ENCODE measurements at regions not wholly inside any gene's neighbourhood (a gene's known extent, or its start where the extent isn't known, plus 50 kb on each side); places are given as distances from the start of the nearest gene placed in this dataset.

GRCh38 chr18:79579807-79580497, 99.7 kb upstream of the CTDP1 start:
- WGBS, 2 donors: 94% methylated on average over 21 of the region's 21 CpGs
- DNase-seq: no peak
- no peak for ATAC-seq
- no peak for TF ChIP-seq CTCF (IDR thresholded peaks at IDR 0.05)
- intact Hi-C loops (cut with DNase I): loop anchor here in 1 of 10 donors (10.0 kb wide), 1 partner anchor 65 kb away; no protein-coding TSS in a partner anchor
- no peak overlapping the region for H3K4me3 ChIP-seq
- peaks cover 0 to 3% (median 0%) of the 10 kb centered on the region in 11 donors for H3K9me3 ChIP-seq
- peaks cover 10 to 37% (median 20%) of the 10 kb centered on the region in 9 donors for H3K4me1 ChIP-seq
- H3K27ac ChIP-seq: no peak overlapping the region
- no peaks in the 10 kb centered on the region for H3K36me3 ChIP-seq
- peaks cover 0 to 4% (median 0%) of the 10 kb centered on the region in 7 donors for H3K27me3 ChIP-seq

- no peaks in the 10 kb centered on the region for H3K36me3 ChIP-seq
- ATAC-seq (no peak), DNase-seq (no peak)
- peaks cover 0 to 3% (median 0%) of the 10 kb centered on the region in 11 donors for H3K9me3 ChIP-seq
- no peak overlapping the region for H3K4me3 ChIP-seq
- TF ChIP-seq CTCF (IDR thresholded peaks at IDR 0.05): no peak
- 91% methylated on average over 28 of the region's 28 CpGs for WGBS, 2 donors
- peaks cover 10 to 30% (median 20%) of the 10 kb centered on the region in 9 donors for H3K4me1 ChIP-seq
- H3K27me3 ChIP-seq: peaks cover 0 to 4% (median 0%) of the 10 kb centered on the region in 7 donors
- intact Hi-C loops (cut with DNase I): loop anchor here in 1 of 10 donors (10.0 kb wide), 1 partner anchor 64 kb away; no protein-coding TSS in a partner anchor
- no peak overlapping the region for H3K27ac ChIP-seq
Observed at GRCh38 chr18:79580498-79581171, 99.0 kb upstream of the CTDP1 start.

GRCh38 chr18:79581406-79581805, 98.2 kb upstream of the CTDP1 start:
- Histone ChIP-seq H3K27ac (no peak overlapping the region), H3K4me3 (no peak overlapping the region), H3K36me3 (no peaks in the 10 kb centered on the region), H3K4me1 (peaks cover 9 to 22% (median 18%) of the 10 kb centered on the region in 9 donors), H3K27me3 (peaks cover 0 to 4% (median 0%) of the 10 kb centered on the region in 7 donors), H3K9me3 (peaks cover 0 to 3% (median 0%) of the 10 kb centered on the region in 11 donors)
- WGBS, 2 donors: 94 to 97% methylated on average over 6 of the region's 6 CpGs
- intact Hi-C loops (cut with DNase I): loop anchor here in 1 of 10 donors (10.0 kb wide), 1 partner anchor 63 kb away; no protein-coding TSS in a partner anchor
- ATAC-seq (no peak), DNase-seq (no peak)
- TF ChIP-seq CTCF (IDR thresholded peaks at IDR 0.05): no peak

GRCh38 chr18:79581911-79582310, 97.7 kb upstream of the CTDP1 start:
- Histone ChIP-seq H3K9me3 (peaks cover 0 to 3% (median 0%) of the 10 kb centered on the region in 11 donors), H3K27ac (no peak overlapping the region), H3K27me3 (peaks cover 0 to 4% (median 0%) of the 10 kb centered on the region in 7 donors), H3K36me3 (no peaks in the 10 kb centered on the region), H3K4me3 (no peak overlapping the region), H3K4me1 (peaks cover 6 to 17% (median 13%) of the 10 kb centered on the region in 9 donors)
- intact Hi-C loops (cut with DNase I): loop anchor here in 1 of 10 donors (10.0 kb wide), 1 partner anchor 63 kb away; no protein-coding TSS in a partner anchor
- ATAC-seq (no peak), DNase-seq (no peak)
- no peak for TF ChIP-seq CTCF (IDR thresholded peaks at IDR 0.05)
- 97 to 99% methylated on average over 8 of the region's 8 CpGs for WGBS, 2 donors
